HCT116 (cell line): ENCODE measurements at regions not wholly inside any gene's neighbourhood (a gene's known extent, or its start where the extent isn't known, plus 50 kb on each side); places are given as distances from the start of the nearest gene placed in this dataset.

Experiments used
- ATAC-seq: fragments of 200-7000 bp; cut with Tn5 transposase; 2 replicates; pipeline ENCODE4 v1.9.1; 2020; ENCODE audit warnings: mild to moderate bottlenecking, moderate library complexity
- BruUV-seq: library from RNA; stranded (reverse); fragments of 400-500 nt; replicated peaks from 2 replicates; lab custom pipeline; 2021; lab: Mats Ljungman, UMichigan
- CTCF ChIA-PET: fragments of 300-600 bp; sonication (Branson Sonifier 250); formaldehyde crosslinking; loops from one replicate; lab custom pipeline; 2021; ENCODE audit warnings: antibody characterized with exemption; lab: Charles Lee
- POLR2A ChIA-PET: fragments of 300-600, 350-600 bp; sonication (Branson Sonifier 250); formaldehyde crosslinking; loops from one replicate; lab custom pipeline; 2021; ENCODE audit warnings: antibody characterized with exemption; lab: Charles Lee
- RAD21 ChIA-PET, 2 experiments: fragments of 300-600 bp; sonication (Branson Sonifier 250); formaldehyde crosslinking; loops; one replicate each; lab custom pipeline; 2023; ENCODE audit warnings: low total read pairs in 2 of 2; ENCODE audit not compliant: uncharacterized antibody in 2 of 2, unreplicated experiment in 2 of 2, low non-redundant PET in 1 of 2; lab: Charles Lee
- DNase-seq: peaks from one replicate; pipeline ENCODE4 v3.0.0-alpha.2; 2010; ENCODE audit warnings: low read depth, low spot score
- H2AFZ ChIP-seq: fragments of 200-600 bp; shearing (Covaris generic), sonication (generic); 2 replicates; pipeline ENCODE4 v1.6.1; 2017; ENCODE audit warnings: low read depth, mixed run types, mixed read lengths, antibody characterized with exemption, low read length; ENCODE audit not compliant: poor library complexity, severe bottlenecking
- H3K27ac ChIP-seq: 2 replicates; pipeline ENCODE4 v1.5.1; 2012; ENCODE audit warnings: low read depth, low read length
- H3K27me3 ChIP-seq: fragments of 200-600 bp; sonication (generic); 2 replicates; pipeline ENCODE4 v1.6.1; 2016; ENCODE audit warnings: mixed run types, low read length, mixed read lengths; ENCODE audit not compliant: insufficient read depth
- H3K36me3 ChIP-seq, 2 experiments: fragments of 200-500 bp in 1 of 2; fragments of 200-600 bp in 1 of 2; sonication (Bioruptor generic) in 1 of 2; sonication (generic) in 1 of 2; 2 replicates each; pipeline versions ENCODE4 v1.5.1 to v1.6.1; 2014 to 2016; ENCODE audit warnings: low read length in 2 of 2, inconsistent platforms in 1 of 2, mixed read lengths in 1 of 2, mixed run types in 1 of 2; ENCODE audit not compliant: insufficient read depth in 2 of 2, control insufficient read depth in 1 of 2
- H3K4me1 ChIP-seq, 2 experiments: fragments of 200-600 bp in 1 of 2; sonication (generic) in 1 of 2; 2 replicates each; pipeline versions ENCODE4 v1.5.1 to v1.6.1; 2012 to 2017; ENCODE audit warnings: low read length in 2 of 2, inconsistent platforms in 1 of 2, mild to moderate bottlenecking in 1 of 2, mixed read lengths in 1 of 2, mixed run types in 1 of 2, moderate library complexity in 1 of 2; ENCODE audit not compliant: insufficient read depth in 2 of 2, control insufficient read depth in 1 of 2
- H3K4me2 ChIP-seq: fragments of 200-600 bp; sonication (generic); 2 replicates; pipeline ENCODE4 v1.6.1; 2017; ENCODE audit warnings: mixed run types, low read length, mixed read lengths
- H3K4me3 ChIP-seq, 2 experiments: fragments of 200-600 bp in 1 of 2; sonication (generic) in 1 of 2; replicated peaks in 1 of 2; 2 replicates each; pipeline ENCODE4 v1.5.1; 2011 to 2016; ENCODE audit warnings: low read length in 2 of 2, control low read depth in 1 of 2, low read depth in 1 of 2, mild to moderate bottlenecking in 1 of 2, mixed read lengths in 1 of 2, mixed run types in 1 of 2
- H3K79me2 ChIP-seq: fragments of 200-600 bp; sonication (generic); 2 replicates; pipeline ENCODE4 v1.6.1; 2017; ENCODE audit warnings: mild to moderate bottlenecking, mixed run types, low read length, moderate library complexity, mixed read lengths; ENCODE audit not compliant: insufficient read depth
- H3K9ac ChIP-seq: fragments of 200-600 bp; sonication (generic); 2 replicates; pipeline ENCODE4 v1.6.1; 2016; ENCODE audit warnings: low read length, mixed read lengths
- H3K9me2 ChIP-seq: fragments of 200-600 bp; sonication (generic), shearing (Covaris generic); 2 replicates; pipeline ENCODE4 v1.6.1; 2017; ENCODE audit warnings: mixed run types, mild to moderate bottlenecking, moderate library complexity; ENCODE audit not compliant: insufficient read depth
- H3K9me3 ChIP-seq, 2 experiments: fragments of 200-500 bp in 1 of 2; fragments of 200-600 bp in 1 of 2; sonication (Bioruptor generic) in 1 of 2; sonication (generic) in 1 of 2; 2 replicates each; pipeline ENCODE4 v1.6.1; 2014 to 2017; ENCODE audit warnings: low read length in 2 of 2, mixed read lengths in 2 of 2, inconsistent platforms in 1 of 2, low read depth in 1 of 2, mild to moderate bottlenecking in 1 of 2, mixed run types in 1 of 2, moderate library complexity in 1 of 2; ENCODE audit not compliant: control insufficient read depth in 1 of 2, insufficient read depth in 1 of 2
- H4K20me1 ChIP-seq: fragments of 200-600 bp; sonication (generic), shearing (Covaris generic); 2 replicates; pipeline ENCODE4 v1.6.1; 2017; ENCODE audit warnings: mixed run types, mild to moderate bottlenecking, moderate library complexity; ENCODE audit not compliant: insufficient read depth
- ATF3 ChIP-seq: IDR thresholded peaks from 2 replicates; pipeline ENCODE4 v1.6.1; 2012
- CBX3 ChIP-seq: IDR thresholded peaks from 2 replicates; pipeline ENCODE4 v1.6.1; 2012; ENCODE audit warnings: low read depth
- CEBPB ChIP-seq: IDR thresholded peaks from 2 replicates; pipeline ENCODE4 v1.6.1; 2012; ENCODE audit warnings: low read depth
- EGR1 ChIP-seq: IDR thresholded peaks from 2 replicates; pipeline ENCODE4 v1.6.1; 2012; ENCODE audit warnings: low read depth
- ELF1 ChIP-seq: IDR thresholded peaks from 2 replicates; pipeline ENCODE4 v1.6.1; 2012; ENCODE audit warnings: low read depth, borderline replicate concordance
- EZH2 ChIP-seq: fragments of 200-600 bp; sonication (generic); IDR thresholded peaks from 2 replicates; pipeline ENCODE4 v1.6.1; 2017; ENCODE audit warnings: antibody characterized with exemption, mixed run types
- FOSL1 ChIP-seq: IDR thresholded peaks from 2 replicates; pipeline ENCODE4 v1.6.1; 2012; ENCODE audit warnings: low read depth
- POLR2AphosphoS5 ChIP-seq: IDR thresholded peaks from 2 replicates; pipeline ENCODE4 v1.6.1; 2011; ENCODE audit warnings: mild to moderate bottlenecking, low read depth, low read length, moderate library complexity
- RAD21 ChIP-seq: IDR thresholded peaks from 2 replicates; pipeline ENCODE4 v1.6.1; 2012; ENCODE audit warnings: low read depth, mild to moderate bottlenecking
- REST ChIP-seq: IDR thresholded peaks from 2 replicates; pipeline ENCODE4 v1.6.1; 2012; ENCODE audit warnings: low read depth
- SIN3A ChIP-seq: IDR thresholded peaks from 2 replicates; pipeline ENCODE4 v1.6.1; 2012; ENCODE audit warnings: low read depth
- SP1 ChIP-seq: IDR thresholded peaks from 2 replicates; pipeline ENCODE4 v1.6.1; 2012; ENCODE audit warnings: low read depth
- SRF ChIP-seq: IDR thresholded peaks from 2 replicates; pipeline ENCODE4 v1.6.1; 2012; ENCODE audit warnings: low read depth
- TCF7L2 ChIP-seq: IDR thresholded peaks from 2 replicates; pipeline ENCODE4 v1.7.0; 2011; ENCODE audit warnings: borderline replicate concordance, inconsistent platforms; ENCODE audit not compliant: insufficient read depth, insufficient read length; ENCODE audit errors: extremely low read depth
- YY1 ChIP-seq: IDR thresholded peaks from 2 replicates; pipeline ENCODE4 v1.6.1; 2011; ENCODE audit warnings: low read length, low read depth, moderate library complexity, mild to moderate bottlenecking; ENCODE audit not compliant: insufficient replicate concordance; ENCODE audit errors: extremely low read depth
- ZNF274 ChIP-seq: fragments of 200-500 bp; sonication (Bioruptor generic); IDR thresholded peaks from 2 replicates; pipeline ENCODE4 v1.6.1; 2014; ENCODE audit warnings: mild to moderate bottlenecking, low read depth, low read length, inconsistent platforms
- intact Hi-C: fragments of 100-400 bp; cut with micrococcal nuclease; formaldehyde crosslinking; loops from 2 replicates; pipeline ENCODE4 v1.10.0; 2022
- TF ChIP-seq, protein P1 (sequence below): IDR thresholded peaks from 2 replicates; pipeline ENCODE4 v1.6.1; 2012
- TF ChIP-seq, protein P2 (sequence below), 3 experiments: fragments of 200-600 bp in 1 of 3; sonication (generic) in 1 of 3; IDR thresholded peaks in 2 of 3; conservative IDR thresholded peaks in 1 of 3; 2 replicates each; pipeline ENCODE4 v1.5.1; 2012 to 2017; ENCODE audit warnings: low read depth in 2 of 3, low read length in 2 of 3, antibody characterized with exemption in 1 of 3, borderline replicate concordance in 1 of 3, control low read depth in 1 of 3, mild to moderate bottlenecking in 1 of 3, mixed read lengths in 1 of 3, mixed run types in 1 of 3, moderate library complexity in 1 of 3; ENCODE audit not compliant: insufficient read depth in 1 of 3
- TF ChIP-seq, protein P3 (sequence below): IDR thresholded peaks from 2 replicates; pipeline ENCODE4 v1.6.1; 2011; ENCODE audit warnings: mild to moderate bottlenecking, low read length, moderate library complexity; ENCODE audit not compliant: insufficient replicate concordance; ENCODE audit errors: extremely low read depth

DNA sequence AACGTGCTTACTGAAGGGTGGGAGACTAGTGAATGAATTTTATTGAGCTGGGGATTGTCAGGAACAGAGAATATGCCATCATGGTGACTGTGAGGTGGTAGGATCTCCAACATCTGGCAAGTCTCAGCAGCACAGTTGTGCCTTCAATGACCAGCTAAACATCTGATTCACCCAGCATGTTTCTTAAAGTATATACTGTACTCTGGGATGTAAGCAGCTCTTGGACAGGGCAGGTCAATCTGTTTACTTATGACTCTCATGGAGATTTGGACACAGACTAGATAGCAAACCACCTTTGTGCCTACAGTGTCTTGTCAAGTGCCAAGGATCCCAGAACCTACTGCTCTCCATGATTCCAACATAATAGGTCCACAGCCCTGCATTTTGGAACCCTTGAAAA is 801.0 kb upstream of the CITED2 start:
- Histone ChIP-seq H3K9me2 (no peaks in the 10 kb centered on the region), H2AFZ (no peak overlapping the region), H3K27me3 (no peaks in the 10 kb centered on the region), H3K4me1 (no peaks in the 10 kb centered on the region), H3K36me3 (no peaks in the 10 kb centered on the region), H4K20me1 (no peaks in the 10 kb centered on the region), H3K9me3 (no peaks in the 10 kb centered on the region), H3K79me2 (no peaks in the 10 kb centered on the region), H3K9ac (no peak overlapping the region), H3K4me3 (no peak overlapping the region), H3K27ac (no peak overlapping the region), H3K4me2 (no peak overlapping the region)
- intact Hi-C loops, result no loop called here
- ChIA-PET CTCF (no interaction called here), RAD21 (no interaction called here), POLR2A (no interaction called here)
- ATAC-seq (no peak), DNase-seq (no peak)
- no TSS peak for BruUV-seq
- TF ChIP-seq, protein P1, sequence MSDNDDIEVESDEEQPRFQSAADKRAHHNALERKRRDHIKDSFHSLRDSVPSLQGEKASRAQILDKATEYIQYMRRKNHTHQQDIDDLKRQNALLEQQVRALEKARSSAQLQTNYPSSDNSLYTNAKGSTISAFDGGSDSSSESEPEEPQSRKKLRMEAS, result no peak
- TF ChIP-seq ELF1 (no peak), ZNF274 (no peak), POLR2AphosphoS5 (no peak), SP1 (no peak), EGR1 (no peak), RAD21 (no peak), ATF3 (no peak), CEBPB (no peak), YY1 (no peak), SIN3A (no peak), SRF (no peak), TCF7L2 (no peak), EZH2 (no peak), CBX3 (no peak), REST (no peak), FOSL1 (no peak)
- TF ChIP-seq, protein P2, sequence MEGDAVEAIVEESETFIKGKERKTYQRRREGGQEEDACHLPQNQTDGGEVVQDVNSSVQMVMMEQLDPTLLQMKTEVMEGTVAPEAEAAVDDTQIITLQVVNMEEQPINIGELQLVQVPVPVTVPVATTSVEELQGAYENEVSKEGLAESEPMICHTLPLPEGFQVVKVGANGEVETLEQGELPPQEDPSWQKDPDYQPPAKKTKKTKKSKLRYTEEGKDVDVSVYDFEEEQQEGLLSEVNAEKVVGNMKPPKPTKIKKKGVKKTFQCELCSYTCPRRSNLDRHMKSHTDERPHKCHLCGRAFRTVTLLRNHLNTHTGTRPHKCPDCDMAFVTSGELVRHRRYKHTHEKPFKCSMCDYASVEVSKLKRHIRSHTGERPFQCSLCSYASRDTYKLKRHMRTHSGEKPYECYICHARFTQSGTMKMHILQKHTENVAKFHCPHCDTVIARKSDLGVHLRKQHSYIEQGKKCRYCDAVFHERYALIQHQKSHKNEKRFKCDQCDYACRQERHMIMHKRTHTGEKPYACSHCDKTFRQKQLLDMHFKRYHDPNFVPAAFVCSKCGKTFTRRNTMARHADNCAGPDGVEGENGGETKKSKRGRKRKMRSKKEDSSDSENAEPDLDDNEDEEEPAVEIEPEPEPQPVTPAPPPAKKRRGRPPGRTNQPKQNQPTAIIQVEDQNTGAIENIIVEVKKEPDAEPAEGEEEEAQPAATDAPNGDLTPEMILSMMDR (IDR thresholded peaks at IDR 0.05 in 2 of 3, conservative IDR thresholded peaks at IDR 0.05 in 1 of 3; ENCODE audit: borderline replicate concordance in 1 of 3, insufficient read depth in 1 of 3, low read depth in 2 of 3, low read length in 2 of 3), result no peak
- TF ChIP-seq, protein P3, sequence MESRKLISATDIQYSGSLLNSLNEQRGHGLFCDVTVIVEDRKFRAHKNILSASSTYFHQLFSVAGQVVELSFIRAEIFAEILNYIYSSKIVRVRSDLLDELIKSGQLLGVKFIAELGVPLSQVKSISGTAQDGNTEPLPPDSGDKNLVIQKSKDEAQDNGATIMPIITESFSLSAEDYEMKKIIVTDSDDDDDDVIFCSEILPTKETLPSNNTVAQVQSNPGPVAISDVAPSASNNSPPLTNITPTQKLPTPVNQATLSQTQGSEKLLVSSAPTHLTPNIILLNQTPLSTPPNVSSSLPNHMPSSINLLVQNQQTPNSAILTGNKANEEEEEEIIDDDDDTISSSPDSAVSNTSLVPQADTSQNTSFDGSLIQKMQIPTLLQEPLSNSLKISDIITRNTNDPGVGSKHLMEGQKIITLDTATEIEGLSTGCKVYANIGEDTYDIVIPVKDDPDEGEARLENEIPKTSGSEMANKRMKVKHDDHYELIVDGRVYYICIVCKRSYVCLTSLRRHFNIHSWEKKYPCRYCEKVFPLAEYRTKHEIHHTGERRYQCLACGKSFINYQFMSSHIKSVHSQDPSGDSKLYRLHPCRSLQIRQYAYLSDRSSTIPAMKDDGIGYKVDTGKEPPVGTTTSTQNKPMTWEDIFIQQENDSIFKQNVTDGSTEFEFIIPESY, result no peak
